ENCODE measurements at regions not wholly inside any gene's neighbourhood (a gene's known extent, or its start where the extent isn't known, plus 50 kb on each side); places are given as distances from the start of the nearest gene placed in this dataset.

DNA sequence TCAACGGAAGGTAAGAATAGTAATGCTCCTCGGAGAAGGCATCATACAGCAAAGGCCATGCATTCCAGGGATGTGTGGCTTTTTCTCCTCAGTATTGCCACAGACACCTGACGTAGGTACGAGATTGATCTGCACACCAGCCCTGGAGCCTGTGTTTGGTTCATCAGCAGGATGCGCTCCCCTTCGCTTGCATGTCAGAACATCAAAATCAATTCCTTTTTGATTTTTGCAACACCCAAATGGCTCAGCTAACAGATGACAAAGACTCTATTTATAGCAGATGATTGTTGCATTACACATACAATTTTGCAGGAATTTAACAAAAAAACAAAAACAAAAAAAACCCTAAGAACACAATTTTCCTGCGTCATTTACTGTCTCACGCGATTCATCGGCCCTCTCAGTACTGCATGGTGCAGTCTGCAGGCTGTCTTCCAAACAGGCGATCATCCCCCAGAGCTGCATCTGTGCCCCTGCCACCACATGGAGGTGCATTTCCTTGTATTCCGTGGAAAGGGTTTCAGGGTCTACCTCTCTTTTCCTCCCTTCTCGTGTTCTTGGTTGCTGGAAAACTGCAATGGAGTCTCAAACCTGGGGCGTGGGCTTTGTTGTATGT, 207.3 kb downstream of the TEX29 start:
- no peaks in the 10 kb centered on the region for H4K20me1 ChIP-seq (ENCODE audit: insufficient read depth)
- no peaks in the 10 kb centered on the region for H3K9me3 ChIP-seq (ENCODE audit: low read length)
- H3F3A ChIP-seq (ENCODE audit: insufficient read depth, low read length, poor library complexity, severe bottlenecking): no peaks in the 10 kb centered on the region
- peaks cover 5% of the 10 kb centered on the region for H3K79me2 ChIP-seq (replicated peaks; ENCODE audit: insufficient read depth, low read length)
- TF ChIP-seq MXI1 (conservative IDR thresholded peaks at IDR 0.05; ENCODE audit: poor library complexity, severe bottlenecking): no peak
- TF ChIP-seq, protein P1, sequence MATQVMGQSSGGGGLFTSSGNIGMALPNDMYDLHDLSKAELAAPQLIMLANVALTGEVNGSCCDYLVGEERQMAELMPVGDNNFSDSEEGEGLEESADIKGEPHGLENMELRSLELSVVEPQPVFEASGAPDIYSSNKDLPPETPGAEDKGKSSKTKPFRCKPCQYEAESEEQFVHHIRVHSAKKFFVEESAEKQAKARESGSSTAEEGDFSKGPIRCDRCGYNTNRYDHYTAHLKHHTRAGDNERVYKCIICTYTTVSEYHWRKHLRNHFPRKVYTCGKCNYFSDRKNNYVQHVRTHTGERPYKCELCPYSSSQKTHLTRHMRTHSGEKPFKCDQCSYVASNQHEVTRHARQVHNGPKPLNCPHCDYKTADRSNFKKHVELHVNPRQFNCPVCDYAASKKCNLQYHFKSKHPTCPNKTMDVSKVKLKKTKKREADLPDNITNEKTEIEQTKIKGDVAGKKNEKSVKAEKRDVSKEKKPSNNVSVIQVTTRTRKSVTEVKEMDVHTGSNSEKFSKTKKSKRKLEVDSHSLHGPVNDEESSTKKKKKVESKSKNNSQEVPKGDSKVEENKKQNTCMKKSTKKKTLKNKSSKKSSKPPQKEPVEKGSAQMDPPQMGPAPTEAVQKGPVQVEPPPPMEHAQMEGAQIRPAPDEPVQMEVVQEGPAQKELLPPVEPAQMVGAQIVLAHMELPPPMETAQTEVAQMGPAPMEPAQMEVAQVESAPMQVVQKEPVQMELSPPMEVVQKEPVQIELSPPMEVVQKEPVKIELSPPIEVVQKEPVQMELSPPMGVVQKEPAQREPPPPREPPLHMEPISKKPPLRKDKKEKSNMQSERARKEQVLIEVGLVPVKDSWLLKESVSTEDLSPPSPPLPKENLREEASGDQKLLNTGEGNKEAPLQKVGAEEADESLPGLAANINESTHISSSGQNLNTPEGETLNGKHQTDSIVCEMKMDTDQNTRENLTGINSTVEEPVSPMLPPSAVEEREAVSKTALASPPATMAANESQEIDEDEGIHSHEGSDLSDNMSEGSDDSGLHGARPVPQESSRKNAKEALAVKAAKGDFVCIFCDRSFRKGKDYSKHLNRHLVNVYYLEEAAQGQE (IDR thresholded peaks at IDR 0.05; ENCODE audit: borderline replicate concordance): no peak
- TF ChIP-seq TAF1 (IDR thresholded peaks at IDR 0.05; ENCODE audit: low read depth): no peak
- no peak for TF ChIP-seq EZH2 (IDR thresholded peaks at IDR 0.05; ENCODE audit: borderline replicate concordance, insufficient read depth, low read length, poor library complexity, severe bottlenecking)
- TF ChIP-seq EP300 (conservative IDR thresholded peaks at IDR 0.05; ENCODE audit: poor library complexity, severe bottlenecking): no peak
- TF ChIP-seq, protein P2, sequence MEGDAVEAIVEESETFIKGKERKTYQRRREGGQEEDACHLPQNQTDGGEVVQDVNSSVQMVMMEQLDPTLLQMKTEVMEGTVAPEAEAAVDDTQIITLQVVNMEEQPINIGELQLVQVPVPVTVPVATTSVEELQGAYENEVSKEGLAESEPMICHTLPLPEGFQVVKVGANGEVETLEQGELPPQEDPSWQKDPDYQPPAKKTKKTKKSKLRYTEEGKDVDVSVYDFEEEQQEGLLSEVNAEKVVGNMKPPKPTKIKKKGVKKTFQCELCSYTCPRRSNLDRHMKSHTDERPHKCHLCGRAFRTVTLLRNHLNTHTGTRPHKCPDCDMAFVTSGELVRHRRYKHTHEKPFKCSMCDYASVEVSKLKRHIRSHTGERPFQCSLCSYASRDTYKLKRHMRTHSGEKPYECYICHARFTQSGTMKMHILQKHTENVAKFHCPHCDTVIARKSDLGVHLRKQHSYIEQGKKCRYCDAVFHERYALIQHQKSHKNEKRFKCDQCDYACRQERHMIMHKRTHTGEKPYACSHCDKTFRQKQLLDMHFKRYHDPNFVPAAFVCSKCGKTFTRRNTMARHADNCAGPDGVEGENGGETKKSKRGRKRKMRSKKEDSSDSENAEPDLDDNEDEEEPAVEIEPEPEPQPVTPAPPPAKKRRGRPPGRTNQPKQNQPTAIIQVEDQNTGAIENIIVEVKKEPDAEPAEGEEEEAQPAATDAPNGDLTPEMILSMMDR (IDR thresholded peaks at IDR 0.05; ENCODE audit: poor library complexity, severe bottlenecking): no peak
- TF ChIP-seq RAD21 (conservative IDR thresholded peaks at IDR 0.05): no peak
- TF ChIP-seq SMC3 (conservative IDR thresholded peaks at IDR 0.05; ENCODE audit: poor library complexity): no peak
- TF ChIP-seq POLR2AphosphoS5 (IDR thresholded peaks at IDR 0.05): no peak
- H3K27ac ChIP-seq (ENCODE audit: low read length): no peak overlapping the region
- no peaks in the 10 kb centered on the region for H3K36me3 ChIP-seq (ENCODE audit: insufficient read depth, low read length)
- no peak overlapping the region for H3K4me2 ChIP-seq (ENCODE audit: low read length)
- H2AFZ ChIP-seq (ENCODE audit: low read depth, low read length): no peak overlapping the region
- H3K4me3 ChIP-seq (ENCODE audit: low read length): no peak overlapping the region
- H3K9ac ChIP-seq (ENCODE audit: low read length): no peak overlapping the region
- no peaks in the 10 kb centered on the region for H3K27me3 ChIP-seq (ENCODE audit: insufficient read depth, low read depth, low read length)
- H3K9me2 ChIP-seq (ENCODE audit: insufficient read depth, low read length): no peaks in the 10 kb centered on the region

DNA sequence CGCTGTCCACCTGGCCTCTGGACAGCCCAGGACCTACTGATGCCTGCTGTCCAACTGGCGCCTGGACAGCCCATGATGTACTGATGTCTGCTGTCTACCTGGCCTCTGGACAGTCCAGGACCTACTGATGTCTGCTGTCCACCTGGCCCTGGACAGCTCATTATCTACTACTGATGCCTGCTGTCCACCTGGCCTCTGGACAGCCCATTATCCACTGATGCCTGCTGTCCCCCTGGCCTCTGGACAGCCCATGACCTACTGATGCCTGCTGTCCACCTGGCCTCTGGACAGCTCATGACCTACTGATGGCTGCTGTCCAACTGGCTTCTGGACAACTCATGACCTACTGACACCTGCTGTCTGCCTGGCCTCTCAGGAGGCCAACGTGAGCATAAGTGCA, 208.1 kb downstream of the TEX29 start:
- Histone ChIP-seq H3K9ac (ENCODE audit: low read length) (no peak overlapping the region), H3K36me3 (ENCODE audit: insufficient read depth, low read length) (no peaks in the 10 kb centered on the region), H3F3A (ENCODE audit: insufficient read depth, low read length, poor library complexity, severe bottlenecking) (no peaks in the 10 kb centered on the region), H4K20me1 (ENCODE audit: insufficient read depth) (no peaks in the 10 kb centered on the region), H3K9me3 (ENCODE audit: low read length) (no peaks in the 10 kb centered on the region), H3K27ac (ENCODE audit: low read length) (no peak overlapping the region), H3K27me3 (ENCODE audit: insufficient read depth, low read depth, low read length) (no peaks in the 10 kb centered on the region), H3K4me2 (ENCODE audit: low read length) (no peak overlapping the region), H3K4me3 (ENCODE audit: low read length) (no peak overlapping the region), H2AFZ (ENCODE audit: low read depth, low read length) (no peak overlapping the region), H3K9me2 (ENCODE audit: insufficient read depth, low read length) (no peaks in the 10 kb centered on the region), H3K79me2 (replicated peaks; ENCODE audit: insufficient read depth, low read length) (peaks cover 5% of the 10 kb centered on the region)
- TF ChIP-seq EZH2 (IDR thresholded peaks at IDR 0.05; ENCODE audit: borderline replicate concordance, insufficient read depth, low read length, poor library complexity, severe bottlenecking) (no peak), SMC3 (conservative IDR thresholded peaks at IDR 0.05; ENCODE audit: poor library complexity) (no peak), MXI1 (conservative IDR thresholded peaks at IDR 0.05; ENCODE audit: poor library complexity, severe bottlenecking) (no peak), TAF1 (IDR thresholded peaks at IDR 0.05; ENCODE audit: low read depth) (no peak), POLR2AphosphoS5 (IDR thresholded peaks at IDR 0.05) (no peak), RAD21 (conservative IDR thresholded peaks at IDR 0.05) (no peak), EP300 (conservative IDR thresholded peaks at IDR 0.05; ENCODE audit: poor library complexity, severe bottlenecking) (no peak)
- TF ChIP-seq, protein P1 (IDR thresholded peaks at IDR 0.05; ENCODE audit: borderline replicate concordance): no peak
- TF ChIP-seq, protein P2 (IDR thresholded peaks at IDR 0.05; ENCODE audit: poor library complexity, severe bottlenecking): no peak
